HepG2 (cell line): ENCODE measurements at regions not wholly inside any gene's neighbourhood (a gene's known extent, or its start where the extent isn't known, plus 50 kb on each side); places are given as distances from the start of the nearest gene placed in this dataset.

Experiments
- DPF2 ChIP-seq: sonication (generic); formaldehyde crosslinking; IDR thresholded peaks from 2 replicates; pipeline ENCODE4 v1.4.0; 2020; ENCODE audit warnings: mild to moderate bottlenecking, low read depth, missing genetic modification reagents, borderline replicate concordance
- ELF1 ChIP-seq: sonication (generic); formaldehyde crosslinking; IDR thresholded peaks from 2 replicates; pipeline ENCODE4 v1.4.0; 2020; ENCODE audit warnings: missing genetic modification reagents
- FOSL1 ChIP-seq: sonication (generic); formaldehyde crosslinking; IDR thresholded peaks from 2 replicates; pipeline ENCODE4 v1.9.0; 2021; ENCODE audit warnings: missing genetic modification reagents, borderline replicate concordance
- ISL2 ChIP-seq: sonication (generic); formaldehyde crosslinking; IDR thresholded peaks from 2 replicates; pipeline ENCODE4 v1.5.0; 2020; ENCODE audit warnings: missing genetic modification reagents
- KDM1A ChIP-seq: IDR thresholded peaks from 2 replicates; pipeline ENCODE4 v1.6.1; 2016; ENCODE audit warnings: missing compliant biosample characterization
- KLF16 ChIP-seq, 2 experiments: sonication (generic) in 1 of 2; formaldehyde crosslinking in 1 of 2; IDR thresholded peaks; 2 replicates each; pipeline versions ENCODE4 v1.6.1 to v1.8.0; 2016 to 2023; ENCODE audit warnings: missing genetic modification reagents in 2 of 2, missing compliant biosample characterization in 1 of 2
- NR2F2 ChIP-seq: IDR thresholded peaks from 2 replicates; pipeline ENCODE4 v1.6.1; 2012; ENCODE audit warnings: low read depth, inconsistent platforms, borderline replicate concordance
- RFX5 ChIP-seq: IDR thresholded peaks from 2 replicates; pipeline ENCODE4 v1.6.1; 2011; ENCODE audit warnings: low read depth, low read length, improper control_type of control experiment
- SP2 ChIP-seq: sonication (generic); formaldehyde crosslinking; IDR thresholded peaks from 2 replicates; pipeline ENCODE4 v1.5.1; 2020; ENCODE audit warnings: mild to moderate bottlenecking, missing genetic modification reagents
- SRF ChIP-seq: IDR thresholded peaks from 2 replicates; pipeline ENCODE4 v1.6.1; 2011; ENCODE audit warnings: mild to moderate bottlenecking, low read depth, low read length, moderate library complexity
- ZNF251 ChIP-seq: sonication (generic); formaldehyde crosslinking; IDR thresholded peaks from 2 replicates; pipeline ENCODE4 v1.9.0; 2021; ENCODE audit warnings: mild to moderate bottlenecking, missing genetic modification reagents
- TF ChIP-seq, protein P1 (sequence below): sonication (generic); formaldehyde crosslinking; IDR thresholded peaks from 2 replicates; pipeline ENCODE4 v1.4.0; 2020; ENCODE audit warnings: missing genetic modification reagents
- TF ChIP-seq, protein P2 (sequence below): sonication (generic); formaldehyde crosslinking; IDR thresholded peaks from 2 replicates; pipeline ENCODE4 v1.5.0; 2020; ENCODE audit warnings: mild to moderate bottlenecking, missing genetic modification reagents, moderate library complexity
- TF ChIP-seq, protein P3 (sequence below): sonication (generic); formaldehyde crosslinking; IDR thresholded peaks from 2 replicates; pipeline ENCODE4 v1.8.0; 2022; ENCODE audit warnings: mild to moderate bottlenecking, missing genetic modification reagents

DNA sequence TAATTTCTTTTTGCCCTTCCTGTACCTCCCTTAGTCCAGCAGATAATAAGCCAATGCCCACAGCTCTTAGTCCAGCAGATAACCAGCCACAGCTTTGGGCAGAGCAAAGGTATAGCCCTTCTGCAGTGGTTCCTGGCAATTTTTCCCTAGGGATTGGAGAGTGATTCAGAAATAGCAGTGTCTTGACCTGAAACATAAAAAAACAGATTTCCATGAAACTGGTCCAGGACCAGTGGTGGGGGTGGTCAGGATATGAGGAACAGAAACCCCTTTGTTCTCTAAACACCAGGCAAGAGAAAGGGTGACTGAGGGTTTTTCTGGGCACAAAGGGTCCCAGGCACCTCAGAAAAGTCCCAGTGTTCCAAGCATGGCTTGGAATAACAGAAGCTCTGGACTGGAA lies 103.4 kb downstream of the ARRDC4 start:
- TF ChIP-seq DPF2 (CRISPR knock-in tag): no peak
- TF ChIP-seq, protein P1, sequence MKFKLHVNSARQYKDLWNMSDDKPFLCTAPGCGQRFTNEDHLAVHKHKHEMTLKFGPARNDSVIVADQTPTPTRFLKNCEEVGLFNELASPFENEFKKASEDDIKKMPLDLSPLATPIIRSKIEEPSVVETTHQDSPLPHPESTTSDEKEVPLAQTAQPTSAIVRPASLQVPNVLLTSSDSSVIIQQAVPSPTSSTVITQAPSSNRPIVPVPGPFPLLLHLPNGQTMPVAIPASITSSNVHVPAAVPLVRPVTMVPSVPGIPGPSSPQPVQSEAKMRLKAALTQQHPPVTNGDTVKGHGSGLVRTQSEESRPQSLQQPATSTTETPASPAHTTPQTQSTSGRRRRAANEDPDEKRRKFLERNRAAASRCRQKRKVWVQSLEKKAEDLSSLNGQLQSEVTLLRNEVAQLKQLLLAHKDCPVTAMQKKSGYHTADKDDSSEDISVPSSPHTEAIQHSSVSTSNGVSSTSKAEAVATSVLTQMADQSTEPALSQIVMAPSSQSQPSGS (CRISPR knock-in tag): no peak
- no peak for TF ChIP-seq KLF16 (CRISPR knock-in tag; IDR thresholded peaks at IDR 0.05)
- no peak for TF ChIP-seq NR2F2
- TF ChIP-seq, protein P2, sequence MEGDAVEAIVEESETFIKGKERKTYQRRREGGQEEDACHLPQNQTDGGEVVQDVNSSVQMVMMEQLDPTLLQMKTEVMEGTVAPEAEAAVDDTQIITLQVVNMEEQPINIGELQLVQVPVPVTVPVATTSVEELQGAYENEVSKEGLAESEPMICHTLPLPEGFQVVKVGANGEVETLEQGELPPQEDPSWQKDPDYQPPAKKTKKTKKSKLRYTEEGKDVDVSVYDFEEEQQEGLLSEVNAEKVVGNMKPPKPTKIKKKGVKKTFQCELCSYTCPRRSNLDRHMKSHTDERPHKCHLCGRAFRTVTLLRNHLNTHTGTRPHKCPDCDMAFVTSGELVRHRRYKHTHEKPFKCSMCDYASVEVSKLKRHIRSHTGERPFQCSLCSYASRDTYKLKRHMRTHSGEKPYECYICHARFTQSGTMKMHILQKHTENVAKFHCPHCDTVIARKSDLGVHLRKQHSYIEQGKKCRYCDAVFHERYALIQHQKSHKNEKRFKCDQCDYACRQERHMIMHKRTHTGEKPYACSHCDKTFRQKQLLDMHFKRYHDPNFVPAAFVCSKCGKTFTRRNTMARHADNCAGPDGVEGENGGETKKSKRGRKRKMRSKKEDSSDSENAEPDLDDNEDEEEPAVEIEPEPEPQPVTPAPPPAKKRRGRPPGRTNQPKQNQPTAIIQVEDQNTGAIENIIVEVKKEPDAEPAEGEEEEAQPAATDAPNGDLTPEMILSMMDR (CRISPR knock-in tag): no peak
- no peak for TF ChIP-seq SRF
- TF ChIP-seq ISL2: no peak
- no peak for TF ChIP-seq SP2 (CRISPR knock-in tag)
- TF ChIP-seq KDM1A (CRISPR knock-in tag): no peak
- TF ChIP-seq ZNF251 (CRISPR knock-in tag): no peak
- TF ChIP-seq, protein P3, sequence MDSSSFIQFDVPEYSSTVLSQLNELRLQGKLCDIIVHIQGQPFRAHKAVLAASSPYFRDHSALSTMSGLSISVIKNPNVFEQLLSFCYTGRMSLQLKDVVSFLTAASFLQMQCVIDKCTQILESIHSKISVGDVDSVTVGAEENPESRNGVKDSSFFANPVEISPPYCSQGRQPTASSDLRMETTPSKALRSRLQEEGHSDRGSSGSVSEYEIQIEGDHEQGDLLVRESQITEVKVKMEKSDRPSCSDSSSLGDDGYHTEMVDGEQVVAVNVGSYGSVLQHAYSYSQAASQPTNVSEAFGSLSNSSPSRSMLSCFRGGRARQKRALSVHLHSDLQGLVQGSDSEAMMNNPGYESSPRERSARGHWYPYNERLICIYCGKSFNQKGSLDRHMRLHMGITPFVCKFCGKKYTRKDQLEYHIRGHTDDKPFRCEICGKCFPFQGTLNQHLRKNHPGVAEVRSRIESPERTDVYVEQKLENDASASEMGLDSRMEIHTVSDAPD (CRISPR knock-in tag): no peak
- no peak for TF ChIP-seq FOSL1
- no peak for TF ChIP-seq ELF1 (CRISPR knock-in tag)
- no peak for TF ChIP-seq RFX5
